Osteoblast (primary cell): ENCODE measurements at regions not wholly inside any gene's neighbourhood (a gene's known extent, or its start where the extent isn't known, plus 50 kb on each side); places are given as distances from the start of the nearest gene placed in this dataset.
"Not testable (repeated sequence)": the region's sequence is repeated elsewhere in the genome, so short reads cannot be mapped to it uniquely, and the experiment has no call there.

ENCODE experiments used
- DNase-seq: peaks from one replicate; pipeline ENCODE4 v3.0.0; 2011; ENCODE audit warnings: low spot score, mixed read lengths; ENCODE audit not compliant: insufficient read length; ENCODE audit errors: missing footprints
- H2AFZ ChIP-seq: 2 replicates; pipeline ENCODE4 v1.6.0; 2011; ENCODE audit warnings: mild to moderate bottlenecking, low read length
- H3K27ac ChIP-seq: 2 replicates; pipeline ENCODE4 v1.5.1; 2011; ENCODE audit warnings: mild to moderate bottlenecking, low read depth, low read length, moderate library complexity
- H3K27me3 ChIP-seq: 2 replicates; pipeline ENCODE4 v1.6.0; 2012; ENCODE audit warnings: mild to moderate bottlenecking, control low read depth, inconsistent platforms, low read length, moderate library complexity; ENCODE audit not compliant: insufficient read depth
- H3K36me3 ChIP-seq: 2 replicates; pipeline ENCODE4 v1.5.1; 2011; ENCODE audit warnings: mild to moderate bottlenecking, low read length, control low read depth, moderate library complexity; ENCODE audit not compliant: insufficient read depth
- H3K4me1 ChIP-seq: 2 replicates; pipeline ENCODE4 v1.5.1; 2011; ENCODE audit warnings: mild to moderate bottlenecking, low read length, control low read depth, moderate library complexity; ENCODE audit not compliant: insufficient read depth
- H3K4me2 ChIP-seq: 2 replicates; pipeline ENCODE4 v1.6.0; 2011; ENCODE audit warnings: mild to moderate bottlenecking, low read length; ENCODE audit not compliant: insufficient read depth
- H3K4me3 ChIP-seq: fragments of 200-600 bp; sonication (generic); 3 replicates; pipeline ENCODE4 v1.5.1; 2012; ENCODE audit warnings: mild to moderate bottlenecking, low read length, inconsistent platforms; ENCODE audit not compliant: insufficient read depth
- H3K79me2 ChIP-seq: 2 replicates; pipeline ENCODE4 v1.6.0; 2012; ENCODE audit warnings: mild to moderate bottlenecking, low read length, control low read depth, inconsistent platforms; ENCODE audit not compliant: insufficient read depth
- H3K9me3 ChIP-seq: 2 replicates; pipeline ENCODE4 v1.5.1; 2011; ENCODE audit warnings: low read depth, low read length, control low read depth
- H4K20me1 ChIP-seq: 2 replicates; pipeline ENCODE4 v1.6.0; 2012; ENCODE audit warnings: mild to moderate bottlenecking, low read length, control low read depth; ENCODE audit not compliant: insufficient read depth
- TF ChIP-seq, protein P1 (sequence below): IDR thresholded peaks from 2 replicates; pipeline ENCODE4 v1.5.1; 2011; ENCODE audit warnings: mild to moderate bottlenecking, low read depth, low read length, moderate library complexity; ENCODE audit errors: extremely low read depth

GRCh38 chr6:40871424-40871823 lies 167.6 kb downstream of the UNC5CL start:
- H2AFZ ChIP-seq = no peak overlapping the region
- H4K20me1 ChIP-seq = no peaks in the 10 kb centered on the region
- H3K4me1 ChIP-seq = no peaks in the 10 kb centered on the region
- no peaks in the 10 kb centered on the region for H3K79me2 ChIP-seq
- H3K4me3 ChIP-seq = no peak overlapping the region
- H3K27ac ChIP-seq = no peak overlapping the region
- no peaks in the 10 kb centered on the region for H3K36me3 ChIP-seq
- no peaks in the 10 kb centered on the region for H3K27me3 ChIP-seq
- TF ChIP-seq, protein P1, sequence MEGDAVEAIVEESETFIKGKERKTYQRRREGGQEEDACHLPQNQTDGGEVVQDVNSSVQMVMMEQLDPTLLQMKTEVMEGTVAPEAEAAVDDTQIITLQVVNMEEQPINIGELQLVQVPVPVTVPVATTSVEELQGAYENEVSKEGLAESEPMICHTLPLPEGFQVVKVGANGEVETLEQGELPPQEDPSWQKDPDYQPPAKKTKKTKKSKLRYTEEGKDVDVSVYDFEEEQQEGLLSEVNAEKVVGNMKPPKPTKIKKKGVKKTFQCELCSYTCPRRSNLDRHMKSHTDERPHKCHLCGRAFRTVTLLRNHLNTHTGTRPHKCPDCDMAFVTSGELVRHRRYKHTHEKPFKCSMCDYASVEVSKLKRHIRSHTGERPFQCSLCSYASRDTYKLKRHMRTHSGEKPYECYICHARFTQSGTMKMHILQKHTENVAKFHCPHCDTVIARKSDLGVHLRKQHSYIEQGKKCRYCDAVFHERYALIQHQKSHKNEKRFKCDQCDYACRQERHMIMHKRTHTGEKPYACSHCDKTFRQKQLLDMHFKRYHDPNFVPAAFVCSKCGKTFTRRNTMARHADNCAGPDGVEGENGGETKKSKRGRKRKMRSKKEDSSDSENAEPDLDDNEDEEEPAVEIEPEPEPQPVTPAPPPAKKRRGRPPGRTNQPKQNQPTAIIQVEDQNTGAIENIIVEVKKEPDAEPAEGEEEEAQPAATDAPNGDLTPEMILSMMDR = no peak
- DNase-seq = no peak
- no peaks in the 10 kb centered on the region for H3K9me3 ChIP-seq
- no peak overlapping the region for H3K4me2 ChIP-seq

DNA sequence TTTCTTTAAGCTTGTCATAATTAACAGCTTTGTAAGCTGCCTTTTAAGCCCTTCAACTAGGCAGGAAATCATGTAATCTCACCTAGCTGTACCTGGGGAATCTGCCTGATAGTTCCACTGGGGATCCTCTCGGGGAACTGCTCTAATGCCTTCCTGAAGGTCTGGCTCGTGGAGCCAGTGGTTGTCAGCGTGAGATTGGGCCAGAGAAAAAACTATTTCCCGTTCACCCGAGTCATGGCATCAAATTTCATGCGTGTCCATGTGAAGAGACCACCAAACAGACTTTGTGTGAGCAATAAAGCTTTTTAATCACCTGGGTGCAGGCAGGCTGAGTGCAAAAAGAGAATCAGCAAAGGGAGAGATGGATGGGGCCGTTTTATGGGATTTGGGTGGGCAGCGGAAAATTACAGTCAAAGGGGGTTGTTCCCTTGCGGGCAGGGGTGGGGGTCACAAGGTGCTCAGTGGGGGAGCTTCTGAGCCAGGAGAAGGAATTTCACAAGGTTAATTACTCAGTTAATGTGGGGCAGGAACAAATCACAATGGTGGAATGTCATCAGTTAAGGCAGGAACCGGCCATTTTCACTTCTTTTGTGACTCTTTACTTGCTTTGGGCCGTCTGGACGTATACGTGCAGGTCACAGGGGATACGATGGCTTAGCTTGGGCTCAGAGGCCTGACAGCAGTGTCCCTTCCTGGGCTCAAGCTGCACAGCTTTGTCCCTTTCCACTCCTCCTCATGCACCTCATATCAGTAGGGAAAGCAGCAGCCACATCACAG lies 170.7 kb downstream of the UNC5CL start:
- not testable (repeated sequence) for H3K9me3 ChIP-seq, H3K27ac ChIP-seq, H3K4me2 ChIP-seq, H3K4me1 ChIP-seq, H3K36me3 ChIP-seq, H3K27me3 ChIP-seq, DNase-seq, H4K20me1 ChIP-seq, H2AFZ ChIP-seq, H3K79me2 ChIP-seq, H3K4me3 ChIP-seq

DNA sequence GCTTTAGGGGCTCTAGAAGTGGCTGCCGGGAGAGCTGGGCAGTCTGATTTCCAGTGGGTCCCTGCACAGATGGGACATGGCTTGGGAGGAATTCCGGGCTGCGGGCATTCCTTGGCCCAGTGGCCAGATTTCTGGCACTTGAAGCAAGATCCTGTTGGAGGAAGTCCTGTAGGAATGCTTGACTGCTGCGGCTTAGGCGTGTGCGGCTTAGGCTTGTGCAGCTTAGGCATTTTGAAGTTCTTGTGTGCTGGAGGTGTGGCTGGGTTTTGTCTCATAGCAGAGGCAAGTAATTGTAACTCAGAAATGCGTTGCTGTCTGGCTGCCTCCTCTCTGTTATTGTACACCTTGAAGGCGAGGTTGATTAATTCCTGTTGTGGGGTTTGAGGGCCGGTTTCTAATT lies 171.5 kb downstream of the UNC5CL start:
- not testable (repeated sequence) for H4K20me1 ChIP-seq, H3K27me3 ChIP-seq, H3K36me3 ChIP-seq, H3K4me2 ChIP-seq, H3K27ac ChIP-seq, DNase-seq, H2AFZ ChIP-seq, H3K4me1 ChIP-seq, H3K4me3 ChIP-seq, H3K79me2 ChIP-seq, H3K9me3 ChIP-seq

DNA sequence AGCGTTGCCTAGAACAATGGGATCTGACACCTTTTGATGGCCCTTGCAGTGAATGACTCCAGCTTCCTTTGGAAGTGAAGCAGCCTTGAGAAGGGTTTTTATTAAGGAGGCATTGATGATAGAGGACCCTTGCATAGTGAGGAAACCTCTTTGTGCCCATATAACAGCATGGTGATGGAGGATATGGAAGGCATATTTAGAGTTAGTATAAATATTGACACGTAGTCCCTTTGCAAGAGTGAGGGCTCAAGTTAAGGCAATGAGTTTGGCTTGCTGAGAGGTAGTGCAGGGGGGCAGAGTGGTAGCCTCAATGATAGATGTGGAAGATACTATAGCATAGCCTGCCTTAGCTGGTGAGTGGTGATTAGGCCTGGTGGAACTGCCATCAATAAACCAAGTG lies 173.8 kb downstream of the UNC5CL start:
- not testable (repeated sequence) for H3K4me2 ChIP-seq, H4K20me1 ChIP-seq, H3K79me2 ChIP-seq, H3K27me3 ChIP-seq, H2AFZ ChIP-seq, H3K9me3 ChIP-seq, H3K36me3 ChIP-seq, H3K4me3 ChIP-seq, H3K4me1 ChIP-seq, H3K27ac ChIP-seq, DNase-seq

DNA sequence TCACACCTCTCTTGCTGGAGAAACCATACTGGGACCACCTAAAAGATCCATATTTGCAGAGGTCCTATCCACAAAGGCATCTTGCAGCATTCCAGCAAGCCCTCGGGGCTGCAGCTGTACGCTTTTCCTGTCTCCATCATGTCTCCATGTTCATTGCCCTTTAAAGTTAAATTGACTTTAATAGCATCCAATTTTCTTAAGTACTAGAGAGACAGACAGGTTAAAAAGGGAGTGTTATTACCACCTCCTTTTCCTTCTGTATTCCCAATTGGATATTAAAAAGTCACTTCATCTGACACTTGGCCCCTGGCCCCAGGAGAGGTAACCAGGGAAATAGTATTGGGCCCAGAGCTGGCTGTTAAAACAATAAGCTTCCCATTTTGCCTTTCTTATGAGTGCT lies 178.6 kb downstream of the UNC5CL start:
- no peak overlapping the region for H3K4me2 ChIP-seq
- DNase-seq = no peak

More for the DNA sequence above, 178.6 kb downstream of the UNC5CL start:
- no peaks in the 10 kb centered on the region for H4K20me1 ChIP-seq
- TF ChIP-seq, protein P1 = no peak
- no peak overlapping the region for H3K4me3 ChIP-seq
- no peaks in the 10 kb centered on the region for H3K36me3 ChIP-seq
- no peaks in the 10 kb centered on the region for H3K4me1 ChIP-seq
- no peaks in the 10 kb centered on the region for H3K27me3 ChIP-seq
- H3K9me3 ChIP-seq = no peaks in the 10 kb centered on the region
- H2AFZ ChIP-seq = no peak overlapping the region
- H3K79me2 ChIP-seq = no peaks in the 10 kb centered on the region
- H3K27ac ChIP-seq = no peak overlapping the region
